ENCODE measurements at regions not wholly inside any gene's neighbourhood (a gene's known extent, or its start where the extent isn't known, plus 50 kb on each side); places are given as distances from the start of the nearest gene placed in this dataset.
"Not testable (repeated sequence)": the region's sequence is repeated elsewhere in the genome, so short reads cannot be mapped to it uniquely, and the experiment has no call there.

DNA sequence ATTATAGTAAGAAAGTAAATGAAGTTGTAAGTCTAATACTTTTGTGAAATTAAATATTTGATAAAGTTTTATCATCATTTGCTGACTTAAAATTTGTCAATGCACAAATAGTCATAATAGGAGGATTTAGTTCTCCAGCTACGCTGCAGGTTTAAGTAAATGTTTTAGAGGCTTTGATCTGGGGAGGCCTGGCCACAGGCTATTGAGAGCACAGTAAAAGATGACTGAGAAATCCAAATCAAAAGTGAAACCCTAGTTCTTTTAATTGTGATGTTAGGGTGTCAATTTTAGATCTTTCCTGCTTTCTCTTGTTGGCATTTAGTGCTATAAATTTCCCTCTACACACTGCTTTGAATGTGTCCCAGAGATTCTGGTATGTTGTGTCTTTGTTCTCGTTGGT, 694.3 kb upstream of the ZNF385D start:
- not testable (repeated sequence) for H3K4me1 ChIP-seq (ENCODE audit: control insufficient read depth, insufficient read depth, low read length); H3K27me3 ChIP-seq (ENCODE audit: control insufficient read depth, insufficient read depth, low read length); H3K9ac ChIP-seq (ENCODE audit: low read length); H3K27ac ChIP-seq (ENCODE audit: low read depth, low read length); H3K36me3 ChIP-seq (ENCODE audit: control insufficient read depth, insufficient read depth, low read length); H3K4me3 ChIP-seq (ENCODE audit: low read length)

DNA sequence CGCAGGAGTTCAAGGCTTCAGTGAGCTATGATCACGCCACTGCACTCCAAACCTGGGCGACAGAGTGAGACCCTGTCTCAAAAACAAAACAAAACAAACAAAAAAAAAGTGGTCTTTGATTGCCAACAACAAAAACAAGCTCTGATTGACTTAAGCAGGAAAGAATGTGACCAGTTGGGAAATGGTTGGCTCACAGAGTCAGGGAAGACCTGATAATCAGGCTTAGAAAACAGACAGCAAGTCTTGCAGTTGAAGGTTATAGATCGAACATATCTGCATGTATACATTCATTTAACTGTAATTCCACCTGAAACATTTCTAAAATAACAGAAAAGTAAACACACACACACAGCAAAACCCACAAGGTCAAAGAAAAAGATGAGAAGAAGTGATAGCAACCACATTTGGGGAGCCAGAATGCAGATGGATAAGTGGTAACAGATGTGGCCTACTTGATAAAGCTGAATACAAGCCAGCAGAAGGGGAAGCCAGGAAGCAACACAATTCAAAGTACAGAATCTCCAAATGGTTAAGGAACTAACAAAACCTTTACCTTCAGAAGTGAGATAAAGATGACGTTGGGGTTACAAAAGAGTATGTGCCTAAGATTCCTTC, 699.9 kb upstream of the ZNF385D start:
- H3K27ac ChIP-seq (ENCODE audit: low read depth, low read length): no peak overlapping the region
- H3K4me3 ChIP-seq (ENCODE audit: low read length): no peak overlapping the region
- H3K36me3 ChIP-seq (ENCODE audit: control insufficient read depth, insufficient read depth, low read length): no peaks in the 10 kb centered on the region
- H3K27me3 ChIP-seq (ENCODE audit: control insufficient read depth, insufficient read depth, low read length): no peaks in the 10 kb centered on the region
- H3K9ac ChIP-seq (ENCODE audit: low read length): no peak overlapping the region
- H3K4me1 ChIP-seq (ENCODE audit: control insufficient read depth, insufficient read depth, low read length): no peaks in the 10 kb centered on the region

DNA sequence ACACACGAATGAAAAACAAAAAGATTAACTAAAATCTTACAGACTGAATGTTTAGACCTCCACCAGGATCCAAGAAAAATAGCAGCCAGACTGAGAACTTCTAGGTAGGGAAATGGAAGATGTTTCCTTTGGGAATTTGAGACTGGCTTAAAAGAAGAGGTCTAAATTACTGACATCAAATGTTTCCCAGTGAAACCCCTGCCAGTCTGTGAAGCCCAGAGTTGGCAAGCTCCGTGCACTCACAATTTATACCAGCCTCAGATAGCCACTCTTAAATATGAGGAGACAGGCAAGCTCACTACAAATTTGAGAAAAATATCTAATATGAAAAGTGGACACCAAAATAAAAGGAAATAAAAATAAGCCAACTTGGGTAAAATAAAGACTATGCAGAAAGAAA, 700.5 kb upstream of the ZNF385D start:
- H3K4me1 ChIP-seq (ENCODE audit: control insufficient read depth, insufficient read depth, low read length): no peaks in the 10 kb centered on the region
- no peaks in the 10 kb centered on the region for H3K27me3 ChIP-seq (ENCODE audit: control insufficient read depth, insufficient read depth, low read length)
- H3K9ac ChIP-seq (ENCODE audit: low read length): no peak overlapping the region
- H3K4me3 ChIP-seq (ENCODE audit: low read length): no peak overlapping the region
- no peaks in the 10 kb centered on the region for H3K36me3 ChIP-seq (ENCODE audit: control insufficient read depth, insufficient read depth, low read length)
- H3K27ac ChIP-seq (ENCODE audit: low read depth, low read length): no peak overlapping the region

DNA sequence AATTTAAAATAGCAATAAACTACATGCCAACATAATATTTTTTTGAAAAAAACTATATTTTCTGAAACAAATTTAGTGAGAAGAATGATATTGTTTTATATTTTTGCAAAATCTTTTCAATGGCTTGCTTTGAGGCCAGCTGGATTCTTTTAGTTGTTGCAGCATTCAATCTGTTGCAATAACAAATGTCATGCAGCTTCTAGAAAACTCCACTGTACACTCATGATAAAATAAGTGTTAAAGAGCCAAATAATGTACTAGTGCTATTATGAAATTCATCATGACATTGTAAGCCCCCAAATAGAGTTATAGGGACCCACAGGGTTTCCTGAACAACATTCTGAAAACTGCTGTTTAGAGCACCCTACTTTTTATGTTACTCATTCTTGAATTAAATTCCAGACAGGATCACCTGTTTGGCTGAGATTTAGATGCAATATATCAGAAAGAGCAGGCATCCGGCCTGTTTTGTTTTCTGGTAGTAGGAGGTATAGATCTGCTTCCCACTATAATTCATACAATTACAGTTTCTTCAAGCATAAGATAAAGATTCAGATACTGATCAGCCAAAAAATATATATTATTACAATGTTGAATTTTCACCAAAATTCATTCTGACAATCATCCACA, 703.0 kb upstream of the ZNF385D start:
- no peak overlapping the region for H3K4me3 ChIP-seq (ENCODE audit: low read length)
- no peaks in the 10 kb centered on the region for H3K27me3 ChIP-seq (ENCODE audit: control insufficient read depth, insufficient read depth, low read length)
- no peaks in the 10 kb centered on the region for H3K36me3 ChIP-seq (ENCODE audit: control insufficient read depth, insufficient read depth, low read length)
- H3K27ac ChIP-seq (ENCODE audit: low read depth, low read length): no peak overlapping the region
- no peak overlapping the region for H3K9ac ChIP-seq (ENCODE audit: low read length)
- H3K4me1 ChIP-seq (ENCODE audit: control insufficient read depth, insufficient read depth, low read length): no peaks in the 10 kb centered on the region

DNA sequence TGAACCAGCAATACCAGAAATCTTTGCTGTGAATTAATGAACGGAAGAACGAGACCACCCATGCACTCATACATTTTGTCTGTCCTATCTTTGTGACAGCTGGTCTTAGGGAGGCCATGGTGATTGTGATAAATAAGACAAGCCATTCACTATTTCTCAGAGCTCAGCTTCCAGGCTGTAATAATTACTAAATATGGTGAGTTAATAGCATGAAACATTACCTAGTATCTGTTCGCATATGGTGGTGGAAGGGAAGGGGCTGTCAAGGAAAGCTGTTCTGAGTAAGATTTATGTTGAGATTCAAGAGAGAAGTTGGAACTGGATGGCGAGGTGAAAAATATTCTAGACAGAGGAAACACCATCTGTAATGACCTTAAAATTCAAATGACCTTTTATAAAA, 719.0 kb upstream of the ZNF385D start:
- no peak overlapping the region for H3K9ac ChIP-seq (ENCODE audit: low read length)
- H3K4me1 ChIP-seq (ENCODE audit: control insufficient read depth, insufficient read depth, low read length): no peaks in the 10 kb centered on the region
- no peaks in the 10 kb centered on the region for H3K36me3 ChIP-seq (ENCODE audit: control insufficient read depth, insufficient read depth, low read length)
- no peak overlapping the region for H3K4me3 ChIP-seq (ENCODE audit: low read length)
- H3K27ac ChIP-seq (ENCODE audit: low read depth, low read length): no peak overlapping the region
- no peaks in the 10 kb centered on the region for H3K27me3 ChIP-seq (ENCODE audit: control insufficient read depth, insufficient read depth, low read length)

DNA sequence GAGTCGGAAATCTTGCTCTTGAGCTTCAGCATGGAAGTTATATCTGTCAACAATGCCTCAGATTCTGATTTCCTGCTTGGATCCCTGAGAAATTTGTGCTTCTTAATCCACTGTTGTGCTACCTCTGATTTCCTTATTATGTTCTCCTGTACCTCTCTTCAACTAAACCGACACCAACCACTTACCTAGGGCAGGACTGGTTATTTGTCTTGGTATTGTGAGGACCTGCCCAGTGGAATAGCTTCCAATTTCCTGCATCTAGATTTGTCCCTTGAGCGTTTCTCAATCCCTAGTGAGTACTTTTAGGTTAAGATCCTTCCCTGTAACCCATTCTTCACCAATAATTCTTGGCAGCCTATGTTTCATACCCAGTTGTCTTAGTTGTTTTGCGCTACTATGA, 720.5 kb upstream of the ZNF385D start:
- H3K4me3 ChIP-seq (ENCODE audit: low read length): no peak overlapping the region
- H3K27me3 ChIP-seq (ENCODE audit: control insufficient read depth, insufficient read depth, low read length): no peaks in the 10 kb centered on the region
- H3K9ac ChIP-seq (ENCODE audit: low read length): no peak overlapping the region
- no peak overlapping the region for H3K27ac ChIP-seq (ENCODE audit: low read depth, low read length)
- H3K36me3 ChIP-seq (ENCODE audit: control insufficient read depth, insufficient read depth, low read length): no peaks in the 10 kb centered on the region
- no peaks in the 10 kb centered on the region for H3K4me1 ChIP-seq (ENCODE audit: control insufficient read depth, insufficient read depth, low read length)

DNA sequence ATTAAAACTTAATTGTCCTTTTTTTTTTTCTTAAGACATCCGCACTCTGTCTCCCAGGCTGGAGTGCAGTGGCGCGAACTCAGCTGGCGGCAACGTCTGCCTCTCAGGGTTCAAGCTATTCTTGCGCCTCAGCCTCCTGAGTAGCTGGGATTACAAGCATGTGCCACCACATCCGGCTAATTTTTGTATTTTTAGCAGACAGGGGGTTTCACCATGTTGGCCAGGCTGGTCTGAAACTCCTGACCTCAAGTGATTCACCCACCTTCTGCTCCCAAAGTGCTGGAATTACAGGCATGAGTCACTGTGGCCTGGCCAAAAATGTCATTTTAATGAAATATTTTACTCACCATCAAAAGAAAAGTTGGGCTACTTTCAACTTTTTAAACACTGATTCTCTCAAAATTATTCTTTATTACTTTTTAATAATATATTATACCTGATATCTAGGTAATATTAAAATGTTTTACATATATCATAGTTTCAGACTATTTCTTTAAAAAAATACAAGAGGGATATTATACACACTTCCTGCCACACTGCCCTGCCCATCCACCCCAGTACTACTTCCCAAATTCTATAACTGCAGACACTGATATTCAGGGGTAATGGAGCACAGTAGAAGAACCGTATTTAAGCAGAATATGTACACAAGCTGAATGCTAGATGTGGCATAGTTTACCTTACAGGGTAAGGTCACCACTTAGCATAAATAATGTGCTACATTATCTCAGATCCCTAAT, 723.9 kb upstream of the ZNF385D start:
- H3K4me3 ChIP-seq (ENCODE audit: low read length): no peak overlapping the region
- H3K9ac ChIP-seq (ENCODE audit: low read length): no peak overlapping the region
- H3K4me1 ChIP-seq (ENCODE audit: control insufficient read depth, insufficient read depth, low read length): no peaks in the 10 kb centered on the region
- H3K27ac ChIP-seq (ENCODE audit: low read depth, low read length): no peak overlapping the region
- no peaks in the 10 kb centered on the region for H3K27me3 ChIP-seq (ENCODE audit: control insufficient read depth, insufficient read depth, low read length)
- no peaks in the 10 kb centered on the region for H3K36me3 ChIP-seq (ENCODE audit: control insufficient read depth, insufficient read depth, low read length)

DNA sequence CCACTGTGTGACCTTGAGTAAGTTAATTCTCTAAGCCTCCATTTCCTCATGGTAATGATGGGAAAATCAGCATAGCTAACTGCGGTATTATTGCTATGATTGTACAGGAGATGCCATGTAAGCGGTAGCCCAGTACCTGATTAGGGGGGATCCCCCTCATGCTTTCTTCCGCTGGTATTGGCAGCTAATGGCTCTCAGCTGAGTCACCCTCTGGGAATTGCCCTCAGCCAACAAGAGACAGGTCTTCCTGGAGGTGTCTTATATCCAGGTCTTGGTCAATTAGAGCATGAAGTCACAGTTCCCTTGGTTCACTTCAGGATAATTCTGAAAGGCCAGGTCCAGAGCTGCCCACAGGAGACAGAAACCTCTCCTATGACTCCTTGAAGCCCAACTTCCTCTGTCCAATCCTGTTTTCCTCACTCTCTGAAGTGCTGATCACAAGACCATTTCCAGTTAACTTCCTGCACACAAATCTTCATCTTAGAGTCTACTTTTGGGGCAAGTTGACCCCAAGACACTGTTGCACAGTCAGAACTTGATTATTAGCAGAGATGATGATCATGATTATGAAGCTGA, 724.7 kb upstream of the ZNF385D start:
- Histone ChIP-seq H3K9ac (ENCODE audit: low read length) (no peak overlapping the region), H3K4me3 (ENCODE audit: low read length) (no peak overlapping the region), H3K27me3 (ENCODE audit: control insufficient read depth, insufficient read depth, low read length) (no peaks in the 10 kb centered on the region), H3K4me1 (ENCODE audit: control insufficient read depth, insufficient read depth, low read length) (no peaks in the 10 kb centered on the region), H3K27ac (ENCODE audit: low read depth, low read length) (no peak overlapping the region), H3K36me3 (ENCODE audit: control insufficient read depth, insufficient read depth, low read length) (no peaks in the 10 kb centered on the region)

DNA sequence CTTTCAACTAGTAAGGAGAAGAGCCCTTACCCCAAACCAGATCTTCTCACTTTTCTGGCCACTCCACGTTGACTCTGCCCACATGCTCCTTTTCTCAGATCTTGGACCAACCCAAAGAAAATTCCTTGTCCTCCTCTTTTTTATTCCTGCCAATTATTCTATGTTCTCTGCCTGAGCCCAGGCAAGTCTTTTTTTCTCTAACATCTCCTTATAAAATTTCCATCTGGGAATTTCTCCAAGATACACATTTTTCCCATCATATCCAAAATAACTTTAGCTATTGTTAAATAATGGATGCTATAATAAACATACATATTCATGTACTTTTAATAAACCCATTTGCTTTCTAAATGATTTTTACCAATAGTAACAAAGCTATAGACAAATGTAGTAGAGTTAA, 726.0 kb upstream of the ZNF385D start:
- Histone ChIP-seq H3K9ac (ENCODE audit: low read length) (no peak overlapping the region), H3K36me3 (ENCODE audit: control insufficient read depth, insufficient read depth, low read length) (no peaks in the 10 kb centered on the region), H3K27ac (ENCODE audit: low read depth, low read length) (no peak overlapping the region), H3K4me1 (ENCODE audit: control insufficient read depth, insufficient read depth, low read length) (no peaks in the 10 kb centered on the region), H3K4me3 (ENCODE audit: low read length) (no peak overlapping the region), H3K27me3 (ENCODE audit: control insufficient read depth, insufficient read depth, low read length) (no peaks in the 10 kb centered on the region)

DNA sequence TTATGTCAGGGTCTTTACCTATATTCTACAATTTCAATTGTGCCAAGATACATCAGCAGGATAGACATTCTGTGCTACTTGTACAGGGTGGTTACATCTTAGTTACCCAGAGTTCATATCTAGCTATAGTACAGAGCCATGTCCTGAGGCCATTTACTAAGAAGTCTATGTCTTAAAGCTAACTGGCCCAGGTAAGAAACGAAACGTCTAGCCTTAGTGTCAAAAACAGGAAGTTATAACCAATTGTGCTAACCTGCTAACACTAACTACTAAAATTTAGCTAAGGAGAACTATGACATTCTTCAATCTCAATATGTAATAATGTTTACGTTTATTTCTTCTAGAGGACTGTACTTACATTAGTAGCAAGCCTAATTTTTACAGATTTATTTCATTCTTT, 717.2 kb upstream of the UBE2E2 start:
- no peaks in the 10 kb centered on the region for H3K4me1 ChIP-seq (ENCODE audit: control insufficient read depth, insufficient read depth, low read length)
- no peaks in the 10 kb centered on the region for H3K36me3 ChIP-seq (ENCODE audit: control insufficient read depth, insufficient read depth, low read length)
- H3K4me3 ChIP-seq (ENCODE audit: low read length): no peak overlapping the region
- no peak overlapping the region for H3K27ac ChIP-seq (ENCODE audit: low read depth, low read length)
- no peaks in the 10 kb centered on the region for H3K27me3 ChIP-seq (ENCODE audit: control insufficient read depth, insufficient read depth, low read length)
- no peak overlapping the region for H3K9ac ChIP-seq (ENCODE audit: low read length)

DNA sequence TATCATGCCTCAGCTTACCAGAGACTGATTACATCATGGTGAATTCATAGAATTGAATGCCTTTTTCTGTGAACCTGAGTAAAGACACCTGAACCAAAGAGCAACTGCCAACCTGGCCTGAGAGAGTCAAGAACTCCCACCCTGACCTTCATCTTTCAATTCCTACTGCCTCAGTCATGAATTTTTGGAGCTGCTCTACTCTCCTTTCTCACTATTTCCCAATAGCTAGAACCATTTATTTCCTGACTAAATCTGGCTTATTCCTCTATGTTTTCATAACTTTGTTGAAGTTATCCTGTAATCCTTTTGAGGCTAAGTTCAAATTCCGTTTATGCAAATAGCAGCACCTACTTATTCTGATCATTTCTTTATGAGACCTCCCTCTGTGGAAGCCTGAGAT, 712.4 kb upstream of the UBE2E2 start:
- H3K27ac ChIP-seq (ENCODE audit: low read depth, low read length): no peak overlapping the region
- no peaks in the 10 kb centered on the region for H3K27me3 ChIP-seq (ENCODE audit: control insufficient read depth, insufficient read depth, low read length)
- H3K4me3 ChIP-seq (ENCODE audit: low read length): no peak overlapping the region
- no peak overlapping the region for H3K9ac ChIP-seq (ENCODE audit: low read length)
- H3K4me1 ChIP-seq (ENCODE audit: control insufficient read depth, insufficient read depth, low read length): no peaks in the 10 kb centered on the region
- H3K36me3 ChIP-seq (ENCODE audit: control insufficient read depth, insufficient read depth, low read length): no peaks in the 10 kb centered on the region

DNA sequence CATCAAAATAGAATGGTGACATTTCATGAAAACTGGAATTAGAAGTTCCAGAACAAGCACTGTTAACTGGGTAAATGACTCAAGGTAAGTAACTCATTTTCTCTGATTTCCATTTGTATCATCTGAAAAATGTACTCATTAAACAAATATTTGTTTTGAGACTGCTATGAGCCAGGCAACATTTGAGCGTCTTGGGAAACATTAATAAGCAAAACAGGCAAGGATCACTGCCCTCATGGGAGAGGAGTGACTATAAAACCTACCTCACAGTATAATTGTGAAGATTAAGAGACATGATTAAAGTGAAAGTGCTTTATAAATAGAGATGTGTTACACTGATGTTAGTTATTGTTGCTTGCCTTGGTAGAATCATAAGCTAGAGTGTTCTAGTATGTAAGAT, 711.8 kb upstream of the UBE2E2 start:
- no peak overlapping the region for H3K4me3 ChIP-seq (ENCODE audit: low read length)
- H3K4me1 ChIP-seq (ENCODE audit: control insufficient read depth, insufficient read depth, low read length): no peaks in the 10 kb centered on the region
- no peak overlapping the region for H3K27ac ChIP-seq (ENCODE audit: low read depth, low read length)
- H3K27me3 ChIP-seq (ENCODE audit: control insufficient read depth, insufficient read depth, low read length): no peaks in the 10 kb centered on the region
- H3K9ac ChIP-seq (ENCODE audit: low read length): no peak overlapping the region
- H3K36me3 ChIP-seq (ENCODE audit: control insufficient read depth, insufficient read depth, low read length): no peaks in the 10 kb centered on the region
